HS-5 (cell line): ENCODE measurements at regions not wholly inside any gene's neighbourhood (a gene's known extent, or its start where the extent isn't known, plus 50 kb on each side); places are given as distances from the start of the nearest gene placed in this dataset.

ENCODE experiments used
- DNase-seq: peaks from one replicate; pipeline ENCODE4 v3.0.0-alpha.2; 2012; ENCODE audit warnings: low read depth

DNA sequence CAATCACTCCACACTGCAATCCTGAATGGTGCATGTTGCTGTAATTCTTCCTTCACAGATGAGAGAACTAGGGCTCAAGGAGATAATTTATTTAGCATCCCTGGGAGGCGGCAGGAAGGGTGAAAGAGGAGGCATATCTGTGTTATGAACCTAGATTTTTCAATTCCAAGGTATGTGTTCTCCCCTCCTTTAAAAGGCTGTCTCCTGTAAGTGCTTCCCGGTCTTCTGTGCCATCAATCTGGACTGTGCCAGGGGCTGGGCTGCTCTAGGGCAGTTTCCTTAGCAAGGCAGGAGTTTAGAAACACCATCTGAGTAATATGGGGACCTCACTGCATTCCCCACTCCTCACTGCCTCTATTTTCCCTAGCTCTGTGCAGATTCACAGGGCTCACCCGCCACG, 185.0 kb downstream of the RFC3 start:
- no peak for DNase-seq

DNA sequence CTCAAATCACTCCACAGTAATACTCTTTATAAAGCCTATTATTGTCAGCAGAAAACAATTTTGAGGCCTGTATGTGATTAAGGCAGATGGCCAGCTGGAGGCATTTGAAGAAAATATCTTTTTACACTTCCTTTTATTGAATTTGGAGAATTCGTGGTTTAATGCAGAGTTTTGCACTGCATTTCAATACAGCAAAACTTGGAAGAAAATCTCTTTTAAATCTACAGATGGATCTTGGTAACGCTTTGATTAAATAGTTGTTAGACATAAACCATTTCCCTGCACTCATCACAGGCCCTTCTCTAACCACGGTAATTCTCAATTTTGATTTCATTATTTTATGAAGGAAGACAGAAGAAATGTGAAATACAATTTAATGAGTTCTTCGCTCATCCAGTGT, 185.7 kb downstream of the RFC3 start:
- no peak for DNase-seq

DNA sequence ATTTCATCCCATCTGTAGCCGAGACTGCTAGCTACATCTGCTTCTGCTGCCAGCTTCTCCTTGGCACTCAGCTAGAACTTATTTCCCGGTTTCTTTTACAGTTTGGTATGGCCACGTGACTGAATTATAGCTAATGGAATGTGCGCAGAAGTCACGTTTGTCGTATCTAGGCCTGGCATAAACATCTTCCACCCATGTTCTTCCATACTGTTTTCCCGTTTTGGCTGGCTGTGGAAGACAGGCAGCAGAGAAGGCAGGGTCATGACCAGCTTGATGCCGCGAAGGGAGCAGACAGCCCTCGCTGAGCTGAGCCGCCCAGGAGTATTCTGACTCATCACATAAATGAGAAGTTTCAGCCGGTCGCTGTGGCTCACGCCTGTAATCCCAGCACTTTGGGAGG, 186.7 kb downstream of the RFC3 start:
- DNase-seq: no peak

DNA sequence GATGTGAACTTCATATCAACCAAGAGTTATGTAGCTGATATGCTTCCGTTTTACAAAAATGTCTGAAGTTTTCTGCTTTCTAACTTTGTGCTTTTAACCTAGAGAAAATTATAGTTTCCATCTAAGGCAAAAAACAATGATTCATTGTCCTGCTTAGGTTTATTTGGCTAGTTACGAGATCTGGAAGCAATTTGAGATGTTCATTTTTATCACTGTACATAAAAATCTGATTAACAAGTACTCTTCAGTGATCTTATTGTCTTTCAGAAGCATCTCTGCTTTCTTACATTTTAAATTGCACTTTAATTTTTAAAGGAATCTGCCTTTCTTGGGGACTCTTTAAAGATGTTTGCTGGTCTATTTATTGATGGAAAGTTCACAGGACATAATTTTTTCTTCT, 188.1 kb downstream of the RFC3 start:
- no peak for DNase-seq

DNA sequence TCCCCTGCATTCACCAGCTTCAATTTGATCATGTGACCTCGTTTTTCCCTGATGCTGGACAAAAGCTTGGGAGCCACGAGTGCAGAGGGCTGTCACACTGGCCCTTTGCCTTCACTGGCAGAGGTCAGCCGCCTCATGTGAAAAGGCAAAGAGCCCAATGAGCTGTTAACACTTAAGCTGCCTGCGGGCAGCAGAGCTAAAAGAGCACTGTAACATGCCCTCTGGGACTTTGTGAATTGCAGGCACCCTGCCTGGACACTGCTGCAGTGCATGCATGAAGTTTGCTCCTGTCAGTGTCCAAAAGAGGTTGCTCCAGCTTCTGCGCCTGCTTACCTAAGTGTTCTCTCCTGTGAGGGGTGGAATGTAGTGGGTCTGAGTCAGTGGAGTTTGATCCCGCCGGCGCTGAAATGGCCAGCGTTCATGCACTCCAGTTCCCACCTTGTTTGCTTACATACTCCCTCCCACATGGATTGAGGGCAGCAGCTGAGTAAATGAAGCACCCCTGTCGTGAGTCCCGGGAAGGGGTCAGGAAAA, 193.7 kb downstream of the RFC3 start:
- DNase-seq: no peak

DNA sequence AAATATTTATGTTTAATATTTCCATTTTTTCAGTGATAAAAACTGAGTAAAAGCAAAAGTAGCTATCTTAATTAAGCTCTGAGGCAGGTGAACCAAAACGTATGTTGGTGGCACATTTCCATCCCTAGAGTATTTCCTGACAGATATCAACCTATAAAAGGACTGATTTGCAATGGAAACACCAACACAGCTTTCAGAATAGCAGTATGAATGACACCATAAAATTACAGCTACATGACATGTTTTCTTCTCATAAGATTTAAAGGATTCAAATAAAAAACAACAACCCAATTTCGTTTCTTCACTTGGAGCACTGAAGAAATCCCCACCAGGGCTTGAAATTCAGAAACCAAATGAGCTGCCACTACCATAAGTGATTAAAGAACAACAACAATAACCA, 194.4 kb downstream of the RFC3 start:
- no peak for DNase-seq

DNA sequence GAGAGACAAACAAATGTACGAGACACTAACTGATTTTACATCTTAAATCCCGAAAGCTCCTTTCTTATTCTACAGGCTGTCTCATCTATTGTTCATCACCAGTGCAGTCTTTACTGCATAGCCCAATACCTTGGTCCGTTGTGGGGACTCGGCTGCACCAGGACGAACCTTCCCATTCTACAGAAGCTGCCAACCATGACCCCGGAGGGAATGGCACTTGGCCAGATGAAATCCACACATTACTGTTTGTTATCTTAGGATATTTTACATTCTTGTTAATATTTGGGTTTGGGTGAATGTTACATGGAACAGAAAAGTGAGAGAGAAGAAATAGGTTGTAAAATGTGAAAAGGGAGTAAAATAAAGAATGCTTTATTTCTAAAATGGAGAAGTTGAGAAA, 195.1 kb downstream of the RFC3 start:
- DNase-seq: no peak

DNA sequence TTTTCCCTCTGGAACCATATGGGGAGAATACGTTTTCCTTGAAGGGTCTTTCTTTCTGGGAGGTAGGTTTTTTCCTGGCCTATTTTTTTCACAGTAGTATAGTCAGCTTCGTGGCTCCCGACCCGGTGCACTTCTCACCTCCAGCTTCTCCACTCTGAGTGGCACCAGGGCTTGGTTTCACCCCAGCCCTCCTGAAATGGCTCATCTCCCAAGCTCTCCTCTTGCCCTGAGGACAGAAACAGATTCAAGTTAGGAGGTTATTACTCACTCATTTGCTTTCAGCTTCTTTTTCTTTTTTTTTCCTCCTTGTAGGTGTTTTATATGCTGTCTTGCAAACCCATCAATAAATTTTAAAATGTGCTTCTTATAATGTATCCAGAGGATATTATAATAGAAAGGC, 199.3 kb downstream of the RFC3 start:
- DNase-seq: no peak

DNA sequence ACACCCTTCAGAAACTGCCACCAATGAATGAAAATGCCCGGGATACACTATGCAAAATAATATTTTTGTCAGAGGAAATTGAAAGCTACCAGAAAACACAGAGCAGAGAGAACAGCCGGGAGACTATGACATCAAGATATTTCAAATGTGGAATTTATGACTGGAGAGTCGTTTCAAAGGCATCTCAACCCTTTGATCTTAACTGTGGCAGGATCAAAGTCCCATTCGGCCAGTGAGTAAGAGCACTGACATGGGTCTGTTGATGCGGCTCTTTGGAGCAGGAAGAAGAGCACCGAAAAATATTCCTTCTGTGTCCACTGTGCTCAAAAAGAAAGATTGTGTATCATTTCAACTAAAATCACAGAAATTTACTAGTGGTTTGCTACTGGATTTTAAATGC, 201.9 kb downstream of the RFC3 start:
- DNase-seq: no peak

DNA sequence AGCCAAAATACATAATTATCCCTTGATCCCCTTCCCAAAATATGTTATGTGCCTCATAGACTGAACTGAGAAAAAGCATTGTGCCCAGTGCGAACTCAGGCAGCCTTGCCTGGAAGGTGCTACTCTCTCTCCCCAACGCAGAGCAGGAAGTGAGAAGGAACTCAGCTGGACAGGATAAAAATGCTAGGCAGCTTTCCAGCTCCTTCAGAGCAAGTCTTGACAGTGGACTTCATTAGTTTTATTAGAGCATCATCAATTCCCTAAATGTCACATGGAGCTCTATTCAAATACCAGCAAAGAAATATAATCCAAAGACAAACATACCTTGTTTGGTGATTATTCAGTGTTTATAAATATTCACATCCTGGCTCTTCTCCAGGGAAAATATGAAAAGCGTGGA, 202.4 kb downstream of the RFC3 start:
- DNase-seq: no peak

DNA sequence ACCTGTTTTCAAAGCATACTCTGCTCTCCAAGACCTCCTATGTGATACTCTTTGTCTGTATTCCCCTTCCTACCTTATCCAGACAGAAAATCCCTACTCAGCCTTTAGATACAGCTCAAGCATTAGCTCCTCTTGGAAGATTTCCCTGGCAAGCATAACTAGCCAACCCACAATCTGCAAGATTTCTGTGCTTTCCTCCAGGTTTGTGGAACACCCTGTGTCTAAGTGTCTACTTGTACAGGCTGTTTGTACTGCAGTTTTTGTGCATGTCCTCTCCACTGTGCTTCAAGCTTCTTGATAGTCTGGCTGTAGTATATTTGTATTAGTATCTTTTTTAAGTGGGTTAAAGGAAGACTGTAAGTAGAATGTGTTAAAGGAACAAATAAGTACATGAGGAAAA, 203.7 kb downstream of the RFC3 start:
- DNase-seq: no peak

DNA sequence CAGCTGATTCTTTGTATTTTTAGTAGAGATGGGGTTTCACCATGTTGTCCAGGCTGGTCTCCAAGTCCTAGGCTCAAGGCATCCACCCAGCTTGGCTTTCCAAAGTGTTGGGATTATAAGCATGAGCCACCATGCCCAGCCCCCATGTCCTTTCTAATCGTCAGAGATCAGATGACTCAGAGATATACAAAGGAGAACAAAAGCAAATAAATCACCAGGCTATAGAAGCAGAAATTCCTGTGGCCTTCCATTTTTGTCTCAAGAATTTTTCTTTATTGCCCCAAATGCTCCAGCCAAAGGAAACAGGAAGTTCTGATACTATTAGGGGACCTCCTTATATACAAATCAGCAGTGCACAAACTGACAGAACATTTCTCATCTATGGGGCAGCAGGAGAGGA, 207.8 kb downstream of the RFC3 start:
- no peak for DNase-seq

DNA sequence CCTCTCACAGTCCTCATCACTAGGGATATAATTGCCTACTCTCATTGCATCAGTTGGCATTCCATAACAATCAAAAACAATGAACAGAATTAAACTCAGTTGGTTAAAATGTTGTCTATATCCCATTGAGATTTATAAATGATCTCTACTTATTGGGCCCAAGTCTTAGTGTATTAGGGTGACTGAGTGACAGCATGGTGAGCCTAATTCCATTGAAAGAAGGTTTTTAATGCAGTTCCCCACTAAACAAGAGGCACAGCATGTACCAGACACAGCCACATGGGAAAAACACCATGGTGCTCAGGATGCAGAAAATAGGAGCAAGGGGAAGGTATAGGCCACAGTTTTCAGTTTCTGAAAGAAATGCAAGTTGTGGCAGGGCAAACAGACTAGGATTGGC, 208.4 kb downstream of the RFC3 start:
- no peak for DNase-seq

DNA sequence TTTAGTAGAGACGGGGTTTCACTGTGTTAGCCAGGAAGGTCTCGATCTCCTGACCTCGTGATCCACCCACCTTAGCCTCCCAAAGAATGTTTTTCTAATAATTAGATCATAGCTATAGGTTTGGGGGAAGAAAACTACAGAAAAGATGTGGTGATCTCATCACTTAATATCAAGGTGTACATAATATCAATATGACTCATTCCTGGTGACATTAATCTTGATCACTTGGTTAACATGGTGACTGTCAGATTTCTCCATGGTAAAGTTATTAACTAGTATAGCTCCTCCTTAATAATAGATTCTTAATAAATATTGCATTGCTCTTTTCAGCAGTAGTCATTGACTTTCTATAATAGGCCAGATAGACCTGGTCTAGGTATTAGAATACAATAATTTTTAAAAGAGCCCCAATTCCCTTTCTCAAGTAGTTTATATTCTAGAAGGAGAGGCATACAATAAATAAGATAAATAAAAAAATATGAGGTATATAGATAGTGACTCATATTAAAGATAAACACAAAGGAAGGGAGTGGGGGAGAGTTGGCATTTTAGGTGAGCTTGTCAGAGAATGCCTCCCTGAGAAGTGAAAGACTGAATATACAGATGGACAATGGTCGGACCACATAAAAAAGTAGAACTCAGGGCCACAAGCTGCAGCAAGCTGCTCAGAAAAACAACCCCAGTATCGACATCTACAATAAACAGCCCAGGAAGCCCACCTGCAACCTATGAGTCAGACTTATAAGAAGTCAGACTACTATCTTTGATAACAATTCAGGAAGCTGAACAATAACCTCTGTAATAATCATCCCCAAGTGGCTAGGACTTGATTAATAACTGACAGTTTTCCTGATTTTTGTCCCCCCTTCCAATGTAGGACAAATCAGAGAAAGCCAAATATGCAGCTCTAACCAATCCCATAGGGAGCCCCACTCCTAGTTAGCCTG, 210.8 kb downstream of the RFC3 start:
- no peak for DNase-seq

DNA sequence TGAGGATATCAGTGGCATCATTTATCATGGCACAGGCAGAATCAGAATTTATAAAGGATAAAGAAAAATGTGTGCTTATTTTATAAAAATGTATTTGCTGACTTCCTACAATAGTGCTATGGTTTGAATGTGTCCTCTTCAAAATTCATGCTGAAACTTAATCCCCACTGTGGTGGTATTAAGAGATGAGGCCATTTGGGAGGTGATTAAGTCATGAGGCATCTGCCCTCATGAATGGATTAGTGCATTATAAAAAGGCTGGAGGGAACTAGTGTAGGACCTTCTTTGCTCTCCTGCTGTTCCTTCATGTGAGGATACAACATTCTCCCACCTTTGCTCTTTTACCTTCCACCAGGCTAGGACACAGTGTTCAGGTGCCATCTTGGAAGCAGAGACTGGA, 212.8 kb downstream of the RFC3 start:
- no peak for DNase-seq

DNA sequence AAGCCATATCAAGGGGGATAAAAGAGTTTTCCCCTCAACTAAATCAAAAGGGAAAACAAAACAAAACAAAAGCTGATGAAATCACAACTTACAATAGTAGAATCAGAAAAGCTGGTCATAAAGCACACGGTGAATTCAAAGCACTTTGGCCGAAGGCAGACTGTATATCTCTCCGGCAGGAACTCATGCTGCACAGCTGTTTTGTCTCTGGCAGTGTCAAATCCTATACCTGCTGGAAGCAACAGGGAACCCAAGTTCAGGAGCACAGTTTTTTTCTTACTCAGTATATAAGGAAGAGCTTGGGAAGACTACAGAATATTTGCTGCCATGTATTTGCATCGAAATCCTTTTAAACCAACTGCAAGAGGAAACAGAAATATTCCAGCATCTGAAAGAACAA, 213.7 kb downstream of the RFC3 start:
- no peak for DNase-seq

DNA sequence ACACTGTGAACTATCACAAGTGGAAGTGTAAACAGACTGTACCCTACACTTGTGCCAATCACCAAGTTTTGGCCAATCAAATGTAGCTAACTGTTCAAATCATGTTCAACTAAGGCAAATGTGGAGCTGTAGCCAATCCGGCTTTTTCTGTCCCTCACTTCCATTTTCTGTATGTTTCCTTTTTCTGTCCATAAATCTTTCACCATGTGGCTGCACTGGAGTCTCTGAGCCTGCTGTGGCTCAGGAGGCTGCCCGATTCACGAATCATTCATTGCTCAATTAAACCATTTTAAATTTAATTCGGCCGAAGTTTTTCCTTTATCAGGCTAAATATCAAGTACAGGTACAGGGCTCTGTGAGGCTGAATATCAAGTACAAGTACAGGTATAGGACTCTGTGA, 216.5 kb downstream of the RFC3 start:
- no peak for DNase-seq

DNA sequence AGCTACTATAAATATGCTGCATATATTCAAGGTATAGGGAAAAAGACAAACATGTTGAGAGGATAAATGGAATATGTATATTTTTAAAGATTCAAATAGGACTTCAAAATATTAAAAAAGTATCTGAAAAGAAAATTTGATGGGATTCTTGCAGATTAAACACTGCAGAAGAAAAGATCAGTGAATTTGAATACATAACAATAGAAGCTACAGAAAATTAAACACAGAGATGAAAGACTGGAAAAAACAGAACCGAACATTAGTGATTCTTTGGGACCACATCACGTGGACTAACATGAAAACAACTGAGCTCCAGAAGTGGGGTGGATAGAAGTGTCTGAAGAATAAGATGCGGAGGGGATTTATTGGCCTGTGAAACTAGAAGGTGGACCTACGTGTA, 217.2 kb downstream of the RFC3 start:
- DNase-seq: no peak

DNA sequence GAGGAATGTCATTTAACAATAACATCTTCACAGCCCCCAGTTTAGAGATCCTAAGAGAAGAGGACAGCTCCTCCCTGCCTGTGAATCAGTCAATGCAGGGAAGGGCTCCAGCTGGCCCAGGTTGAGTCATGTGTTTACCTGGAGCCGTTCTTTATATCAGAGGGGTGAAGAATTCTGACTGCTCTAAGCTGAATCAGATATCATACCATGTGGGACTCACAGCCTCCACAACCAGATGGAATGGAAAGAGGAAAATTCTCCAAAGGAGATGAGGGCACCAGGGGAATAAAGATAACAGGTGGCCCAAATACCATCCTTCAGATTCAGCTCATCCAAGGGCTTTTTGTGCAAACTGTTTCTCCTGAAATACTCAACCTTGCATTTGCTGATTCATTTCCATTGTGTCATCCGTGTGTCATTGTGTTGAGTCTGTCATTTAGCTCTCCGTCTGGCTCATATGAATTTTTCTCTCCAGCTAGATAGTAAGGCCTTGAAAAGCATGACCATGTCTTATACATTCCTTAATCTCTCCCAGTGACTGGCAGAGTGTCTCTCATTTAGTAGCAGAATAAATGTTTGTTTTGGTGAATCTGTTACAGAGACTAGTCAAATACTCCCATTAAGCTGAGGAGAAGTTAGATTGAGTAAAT, 217.9 kb downstream of the RFC3 start:
- DNase-seq: no peak

DNA sequence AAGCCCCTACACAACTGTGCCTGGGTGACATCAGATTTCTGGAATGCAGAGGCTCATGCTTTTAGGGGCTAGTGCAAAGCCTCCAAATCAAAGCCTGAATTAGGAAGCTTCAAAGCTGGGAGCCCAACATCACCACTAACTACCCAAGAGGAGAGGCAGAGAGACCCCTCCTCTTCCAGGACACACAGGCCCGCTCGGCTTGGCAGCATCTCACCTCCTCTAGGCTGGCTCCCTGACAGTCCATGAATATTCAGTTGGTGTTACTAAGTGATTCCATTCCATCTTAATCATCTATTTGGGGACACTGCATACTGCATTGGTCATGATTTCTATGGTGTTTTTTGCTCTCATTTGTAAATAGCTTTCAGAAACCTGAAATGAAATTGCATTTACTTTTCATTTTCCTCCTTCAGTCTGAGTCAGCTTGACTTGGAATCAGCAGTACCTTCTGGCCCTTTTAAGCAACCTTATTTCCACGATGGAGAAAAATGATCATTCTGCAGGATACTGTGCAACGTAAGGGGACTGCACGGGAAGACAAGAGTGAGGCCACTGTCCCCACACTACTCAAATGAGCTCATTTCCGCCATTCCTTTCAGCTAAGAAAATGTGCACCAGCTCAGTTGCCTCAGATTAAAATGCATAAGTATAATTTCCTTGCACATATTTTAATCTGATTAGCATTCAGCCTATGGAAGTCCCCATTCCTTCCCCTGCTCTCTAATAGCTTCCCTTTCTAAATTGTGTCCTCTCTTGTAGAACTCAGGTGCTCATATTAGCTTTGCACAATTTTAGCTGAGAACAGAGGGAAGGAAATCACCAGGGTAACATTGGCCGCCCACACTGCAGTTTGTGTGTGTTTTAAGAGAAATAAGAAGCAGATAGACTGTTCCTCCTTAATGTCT, 219.9 kb downstream of the RFC3 start:
- DNase-seq: no peak

DNA sequence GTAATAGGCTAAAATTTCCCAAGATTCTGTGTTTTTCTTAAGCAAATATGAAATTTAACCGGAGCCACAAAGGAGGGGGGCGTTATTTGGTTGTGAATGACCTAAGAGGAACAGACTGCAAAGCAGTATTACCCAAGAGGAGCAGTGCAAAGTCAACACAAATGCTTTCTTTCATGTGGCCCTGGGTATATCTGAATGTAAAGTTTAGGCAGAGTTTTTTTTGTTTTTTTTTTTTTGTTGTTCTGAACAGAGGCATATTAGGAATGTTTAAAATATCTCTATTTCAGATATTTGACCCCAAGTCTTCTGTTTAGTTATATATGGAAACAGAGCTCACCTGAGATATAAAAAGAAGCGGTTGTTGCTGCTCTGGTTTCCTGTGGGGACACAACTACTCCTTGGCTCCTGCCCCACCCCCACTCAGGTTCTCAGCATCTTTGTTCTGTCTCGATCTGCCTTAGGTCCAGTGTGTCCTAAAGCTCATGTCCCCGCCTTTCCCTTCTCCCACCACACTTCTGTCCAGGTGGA, 220.7 kb downstream of the RFC3 start:
- DNase-seq: no peak

DNA sequence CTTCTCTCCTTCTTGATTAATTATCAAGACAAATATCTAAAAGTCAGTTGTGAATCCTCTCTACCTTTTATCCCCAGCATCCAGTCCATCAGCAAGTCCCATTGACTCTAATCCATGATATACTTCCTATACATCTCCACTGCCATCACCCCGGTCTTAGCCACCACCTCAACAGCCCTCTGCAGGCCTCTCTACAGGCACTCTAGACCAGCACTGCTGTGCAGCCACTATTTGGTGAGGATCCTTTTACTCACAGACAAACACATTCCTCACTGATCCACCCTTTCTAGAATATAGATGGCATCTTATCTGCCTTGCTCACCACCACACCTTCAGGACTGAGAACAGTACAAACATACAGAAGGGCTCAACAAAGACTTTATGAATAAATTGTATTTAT, 221.7 kb downstream of the RFC3 start:
- DNase-seq: no peak
